Lung (tissue), 11 donors: ENCODE measurements at regions not wholly inside any gene's neighbourhood (a gene's known extent, or its start where the extent isn't known, plus 50 kb on each side); places are given as distances from the start of the nearest gene placed in this dataset.
A peak's percentile ranks its signal among the peaks of the same experiment; 100 is the strongest.
"Not testable (repeated sequence)": the region's sequence is repeated elsewhere in the genome, so short reads cannot be mapped to it uniquely, and the experiment has no call there.

Experiments
- ATAC-seq: fragments of 200-7000 bp; cut with Tn5 transposase; one replicate; pipeline ENCODE4 v1.9.1; 2020; ENCODE audit warnings: moderate number of reproducible peaks; ENCODE audit not compliant: insufficient read depth, low FRiP score
- DNase-seq, 3 donors: peaks; one replicate each; pipeline ENCODE4 v3.0.0-alpha.2; 2013 to 2017
- H3K27ac ChIP-seq, 2 donors: one replicate each; pipeline ENCODE4 v1.5.1; 2013; ENCODE audit warnings: mild to moderate bottlenecking in 2 of 2, moderate library complexity in 2 of 2, control low read depth in 1 of 2, inconsistent platforms in 1 of 2, low read depth in 1 of 2, low read length in 1 of 2
- H3K27me3 ChIP-seq, 3 donors: one replicate each; pipeline ENCODE4 v1.5.1; 2013; ENCODE audit warnings: low read length in 2 of 3; ENCODE audit not compliant: control insufficient read depth in 3 of 3, insufficient read depth in 3 of 3
- H3K36me3 ChIP-seq, 4 donors: one replicate each; pipeline ENCODE4 v1.5.1; 2013; ENCODE audit warnings: low read length in 4 of 4, mild to moderate bottlenecking in 1 of 4, moderate library complexity in 1 of 4; ENCODE audit not compliant: control insufficient read depth in 4 of 4, insufficient read depth in 4 of 4
- H3K4me1 ChIP-seq, 5 donors: one replicate each; pipeline ENCODE4 v1.5.1; 2013; ENCODE audit warnings: low read length in 5 of 5, mild to moderate bottlenecking in 2 of 5, moderate library complexity in 1 of 5; ENCODE audit not compliant: control insufficient read depth in 5 of 5, insufficient read depth in 5 of 5
- H3K4me3 ChIP-seq: one replicate; pipeline ENCODE4 v1.5.1; 2013; ENCODE audit warnings: mild to moderate bottlenecking, control low read depth, moderate library complexity
- H3K9ac ChIP-seq, 2 donors: one replicate each; pipeline ENCODE4 v1.5.1; 2013; ENCODE audit warnings: low read length in 2 of 2, control low read depth in 1 of 2; ENCODE audit not compliant: insufficient read depth in 1 of 2
- H3K9me3 ChIP-seq, 4 donors: one replicate each; pipeline ENCODE4 v1.5.1; 2013; ENCODE audit warnings: low read length in 3 of 4, mild to moderate bottlenecking in 1 of 4, moderate library complexity in 1 of 4; ENCODE audit not compliant: control insufficient read depth in 4 of 4, insufficient read depth in 3 of 4
- CTCF ChIP-seq: IDR thresholded peaks from 2 replicates; pipeline ENCODE4 v1.5.1; 2012; ENCODE audit warnings: mild to moderate bottlenecking; ENCODE audit errors: control extremely low read depth, extremely low read depth
- WGBS, 2 donors: extraction: QIAGEN DNeasy Blood & Tissue Kit; methylation state at CpG; one replicate each; pipeline ENCODE4 v1.1.7; 2013; 5-methylcytosine and 5-hydroxymethylcytosine counted together
- donor health status: control.
- donor health status: control.
- donor health status: Bipolar disorder and iron deficiency.
- donor health status: healthy.
- donor health status: DM: yes; HTN: yes; CAD: no.

GRCh38 chr6:153984811-153985210 lies 54.2 kb upstream of the OPRM1 start:
- WGBS, 2 donors = 62 to 80% methylated on average over 1 of the region's 1 CpG

GRCh38 chr6:153980171-153980570 lies 58.9 kb upstream of the OPRM1 start:
- H3K9ac ChIP-seq = no peak overlapping the region
- 87 to 98% methylated on average over 2 of the region's 2 CpGs for WGBS, 2 donors
- no peaks in the 10 kb centered on the region for H3K9me3 ChIP-seq

More at GRCh38 chr6:153984811-153985210, 54.2 kb upstream of the OPRM1 start:
- TF ChIP-seq CTCF = no peak
- Histone ChIP-seq H3K4me1 (no peaks in the 10 kb centered on the region), H3K27ac (no peak overlapping the region), H3K27me3 (no peaks in the 10 kb centered on the region), H3K4me3 (no peak overlapping the region), H3K9me3 (no peaks in the 10 kb centered on the region), H3K9ac (no peak overlapping the region), H3K36me3 (no peaks in the 10 kb centered on the region)
- no peak for DNase-seq
- no peak for ATAC-seq

GRCh38 chr6:153978911-153979548 lies 60.0 kb upstream of the OPRM1 start:
- H3K4me3 ChIP-seq, ATAC-seq: not testable (repeated sequence)

More at GRCh38 chr6:153980171-153980570, 58.9 kb upstream of the OPRM1 start:
- ATAC-seq = no peak
- H3K27me3 ChIP-seq = no peaks in the 10 kb centered on the region
- no peak overlapping the region for H3K27ac ChIP-seq
- TF ChIP-seq CTCF = no peak
- no peaks in the 10 kb centered on the region for H3K4me1 ChIP-seq
- H3K36me3 ChIP-seq = no peaks in the 10 kb centered on the region
- no peak overlapping the region for H3K4me3 ChIP-seq
- DNase-seq = no peak

GRCh38 chr6:153976921-153977693 lies 61.9 kb upstream of the OPRM1 start:
- WGBS, 2 donors = 55 to 72% methylated on average over 7 of the region's 7 CpGs
- Histone ChIP-seq H3K9me3 (no peaks in the 10 kb centered on the region), H3K4me3 (no peak overlapping the region), H3K36me3 (no peaks in the 10 kb centered on the region), H3K4me1 (no peaks in the 10 kb centered on the region), H3K27me3 (no peaks in the 10 kb centered on the region), H3K9ac (no peak overlapping the region), H3K27ac (no peak overlapping the region)
- TF ChIP-seq CTCF = no peak
- ATAC-seq (peak; percentile 68), DNase-seq (peak in 2 of 3 donors; percentile 33 to 63)

More at GRCh38 chr6:153978911-153979548, 60.0 kb upstream of the OPRM1 start:
- not testable (repeated sequence) for H3K4me1 ChIP-seq, H3K36me3 ChIP-seq, H3K27me3 ChIP-seq, H3K9me3 ChIP-seq, DNase-seq, H3K27ac ChIP-seq, H3K9ac ChIP-seq
- WGBS, 2 donors = 90 to 93% methylated on average over 23 to 26 of the region's 26 CpGs
